ENCODE measurements at regions not wholly inside any gene's neighbourhood (a gene's known extent, or its start where the extent isn't known, plus 50 kb on each side); places are given as distances from the start of the nearest gene placed in this dataset.
"Not testable (repeated sequence)": the region's sequence is repeated elsewhere in the genome, so short reads cannot be mapped to it uniquely, and the experiment has no call there.

- DNase-seq: no peak
These were observed 134.1 kb downstream of the COX18 start for GRCh38 chr4:72935462-72935861.

- DNase-seq: no peak
These were observed 136.5 kb downstream of the COX18 start for GRCh38 chr4:72933029-72933428.

GRCh38 chr4:72931346-72931745, 138.2 kb downstream of the COX18 start:
- DNase-seq: no peak

GRCh38 chr4:72929596-72930274, 139.8 kb downstream of the COX18 start:
- DNase-seq: not testable (repeated sequence)

- no peak for DNase-seq
These were observed 144.7 kb downstream of the COX18 start for GRCh38 chr4:72924814-72925213.

GRCh38 chr4:72919937-72920336, 149.6 kb downstream of the COX18 start:
- DNase-seq: no peak

- DNase-seq: no peak
These were observed 150.1 kb downstream of the COX18 start for GRCh38 chr4:72919464-72919863.

GRCh38 chr4:72918362-72918761, 151.2 kb downstream of the COX18 start:
- no peak for DNase-seq

- no peak for DNase-seq
These were observed 158.2 kb downstream of the COX18 start for GRCh38 chr4:72911316-72911715.

GRCh38 chr4:72909461-72909860, 160.1 kb downstream of the COX18 start:
- no peak for DNase-seq

- DNase-seq: no peak
These were observed 167.2 kb downstream of the COX18 start for GRCh38 chr4:72902354-72902753.

GRCh38 chr4:72901553-72901952, 168.0 kb downstream of the COX18 start:
- DNase-seq: no peak

GRCh38 chr4:72900952-72901351, 168.6 kb downstream of the COX18 start:
- DNase-seq: no peak

- DNase-seq: no peak
These were observed 169.9 kb downstream of the COX18 start for GRCh38 chr4:72899621-72900020.

- no peak for DNase-seq
These were observed 170.3 kb downstream of the COX18 start for GRCh38 chr4:72899214-72899613.

- no peak for DNase-seq
These were observed 173.0 kb downstream of the COX18 start for GRCh38 chr4:72896515-72896914.

GRCh38 chr4:72895408-72895807, 174.1 kb downstream of the COX18 start:
- DNase-seq: no peak

GRCh38 chr4:72893354-72894066, 176.0 kb downstream of the COX18 start:
- no peak for DNase-seq

GRCh38 chr4:72888331-72888730, 181.2 kb downstream of the COX18 start:
- DNase-seq: no peak

GRCh38 chr4:72887152-72887551, 182.4 kb downstream of the COX18 start:
- DNase-seq: no peak

- no peak for DNase-seq
These were observed 182.9 kb downstream of the COX18 start for GRCh38 chr4:72886602-72887001.

GRCh38 chr4:72884225-72884624, 185.3 kb downstream of the COX18 start:
- not testable (repeated sequence) for DNase-seq

GRCh38 chr4:72876946-72877345, 192.6 kb downstream of the COX18 start:
- no peak for DNase-seq

- no peak for DNase-seq
These were observed 194.0 kb downstream of the COX18 start for GRCh38 chr4:72875545-72875944.

- DNase-seq: no peak
These were observed 194.4 kb downstream of the COX18 start for GRCh38 chr4:72875138-72875537.

Data from NCI-H748 treated with DMSO at 0.1 percent for 48 hours (cell line).